AG04450 (cell line): ENCODE measurements at regions not wholly inside any gene's neighbourhood (a gene's known extent, or its start where the extent isn't known, plus 50 kb on each side); places are given as distances from the start of the nearest gene placed in this dataset.

ENCODE experiments used
- CTCF ChIA-PET: fragments of 300-600, 350-600 bp; formaldehyde crosslinking; extraction: SDS; loops from one replicate; lab custom pipeline; 2022; ENCODE audit warnings: antibody characterized with exemption, inconsistent platforms; lab: Charles Lee
- POLR2A ChIA-PET: fragments of 350-600 bp; formaldehyde crosslinking; extraction: SDS; loops from one replicate; lab custom pipeline; 2021; ENCODE audit warnings: antibody characterized with exemption, inconsistent platforms; lab: Yijun Ruan, JAX
- DNase-seq: peaks from one replicate; pipeline ENCODE4 v3.0.0-alpha.2; 2011; ENCODE audit warnings: low read depth, low spot score
- H3K27ac ChIP-seq: one replicate; pipeline ENCODE4 v1.5.1; 2012; ENCODE audit warnings: low read depth, low read length, control low read depth
- H3K27me3 ChIP-seq: one replicate; pipeline ENCODE4 v1.6.0; 2012; ENCODE audit warnings: low read length; ENCODE audit not compliant: control insufficient read depth, insufficient read depth
- H3K4me3 ChIP-seq: 2 replicates; pipeline ENCODE4 v1.5.1; 2011; ENCODE audit warnings: mild to moderate bottlenecking, low read depth, low read length, control low read depth
- H3K9me3 ChIP-seq: 2 replicates; pipeline ENCODE4 v1.5.1; 2012; ENCODE audit warnings: low read length; ENCODE audit not compliant: control insufficient read depth, insufficient read depth
- TF ChIP-seq, protein P1 (sequence below): IDR thresholded peaks from 2 replicates; pipeline ENCODE4 v1.5.1; 2011; ENCODE audit warnings: low read depth, low read length, control low read depth, inconsistent platforms

DNA sequence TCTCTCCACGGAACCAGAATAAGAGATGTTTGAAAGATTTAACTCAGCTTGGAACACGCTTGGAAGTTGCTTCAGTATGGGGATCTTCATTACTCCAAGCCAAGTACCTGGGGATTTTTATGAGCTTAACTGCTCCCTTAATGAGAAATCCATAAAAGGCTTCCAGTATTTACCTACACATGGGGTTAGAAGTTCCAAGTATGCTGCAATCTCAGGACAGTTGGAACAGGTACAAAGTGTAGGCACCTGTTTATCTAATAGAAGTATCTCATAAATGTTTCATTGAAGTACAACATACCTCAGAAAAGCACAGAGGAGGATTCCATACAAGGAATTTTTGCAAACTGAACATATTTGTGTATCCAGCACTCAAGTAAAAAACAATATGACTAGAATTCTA, 161.6 kb upstream of the PIRT start:
- peaks cover 49% of the 10 kb centered on the region for H3K9me3 ChIP-seq
- CTCF ChIA-PET = no interaction called here
- no peak overlapping the region for H3K4me3 ChIP-seq
- TF ChIP-seq, protein P1, sequence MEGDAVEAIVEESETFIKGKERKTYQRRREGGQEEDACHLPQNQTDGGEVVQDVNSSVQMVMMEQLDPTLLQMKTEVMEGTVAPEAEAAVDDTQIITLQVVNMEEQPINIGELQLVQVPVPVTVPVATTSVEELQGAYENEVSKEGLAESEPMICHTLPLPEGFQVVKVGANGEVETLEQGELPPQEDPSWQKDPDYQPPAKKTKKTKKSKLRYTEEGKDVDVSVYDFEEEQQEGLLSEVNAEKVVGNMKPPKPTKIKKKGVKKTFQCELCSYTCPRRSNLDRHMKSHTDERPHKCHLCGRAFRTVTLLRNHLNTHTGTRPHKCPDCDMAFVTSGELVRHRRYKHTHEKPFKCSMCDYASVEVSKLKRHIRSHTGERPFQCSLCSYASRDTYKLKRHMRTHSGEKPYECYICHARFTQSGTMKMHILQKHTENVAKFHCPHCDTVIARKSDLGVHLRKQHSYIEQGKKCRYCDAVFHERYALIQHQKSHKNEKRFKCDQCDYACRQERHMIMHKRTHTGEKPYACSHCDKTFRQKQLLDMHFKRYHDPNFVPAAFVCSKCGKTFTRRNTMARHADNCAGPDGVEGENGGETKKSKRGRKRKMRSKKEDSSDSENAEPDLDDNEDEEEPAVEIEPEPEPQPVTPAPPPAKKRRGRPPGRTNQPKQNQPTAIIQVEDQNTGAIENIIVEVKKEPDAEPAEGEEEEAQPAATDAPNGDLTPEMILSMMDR = no peak
- DNase-seq = no peak
- H3K27ac ChIP-seq = no peak overlapping the region
- POLR2A ChIA-PET = no interaction called here
- H3K27me3 ChIP-seq = no peaks in the 10 kb centered on the region

DNA sequence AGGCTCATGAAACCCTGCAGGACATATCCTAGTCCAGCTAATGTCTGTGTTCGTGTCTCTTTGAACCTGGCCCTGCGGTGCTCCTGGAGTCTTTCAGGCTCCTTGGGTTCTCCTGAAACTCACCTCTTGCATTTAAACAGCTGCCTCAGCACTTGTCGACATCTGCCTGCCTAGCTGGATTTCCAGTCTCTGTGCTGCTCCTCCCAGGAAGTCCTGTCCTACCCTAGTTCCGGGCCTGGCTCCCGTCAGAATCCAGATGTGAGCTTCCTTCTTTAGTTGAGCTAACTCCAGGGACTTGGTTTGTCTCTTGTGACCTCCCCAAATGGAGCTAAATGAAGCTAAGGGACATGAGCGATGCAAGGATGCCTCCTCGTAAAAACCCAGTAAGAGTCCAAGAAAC, 155.2 kb upstream of the PIRT start:
- Histone ChIP-seq H3K4me3 (no peak overlapping the region), H3K27ac (no peak overlapping the region), H3K27me3 (no peaks in the 10 kb centered on the region), H3K9me3 (peaks cover 65% of the 10 kb centered on the region)
- ChIA-PET POLR2A (no interaction called here), CTCF (no interaction called here)
- no peak for DNase-seq
- TF ChIP-seq, protein P1 = no peak

- TF ChIP-seq, protein P1 = no peak
- ChIA-PET POLR2A (no interaction called here), CTCF (no interaction called here)
- H3K27ac ChIP-seq = no peak overlapping the region
- H3K4me3 ChIP-seq = no peak overlapping the region
- peaks cover 59% of the 10 kb centered on the region for H3K9me3 ChIP-seq
- no peak for DNase-seq
- no peaks in the 10 kb centered on the region for H3K27me3 ChIP-seq
These were observed 154.4 kb upstream of the PIRT start for GRCh38 chr17:10992106-10992880.

- H3K27ac ChIP-seq = no peak overlapping the region
- ChIA-PET CTCF (no interaction called here), POLR2A (no interaction called here)
- H3K4me3 ChIP-seq = no peak overlapping the region
- TF ChIP-seq, protein P1 = no peak
- no peak for DNase-seq
- H3K9me3 ChIP-seq = peaks cover 37% of the 10 kb centered on the region
- no peaks in the 10 kb centered on the region for H3K27me3 ChIP-seq
These were observed 149.9 kb upstream of the PIRT start for GRCh38 chr17:10987786-10988185.

GRCh38 chr17:10984220-10984619, 146.3 kb upstream of the PIRT start:
- no peak for DNase-seq
- TF ChIP-seq, protein P1 = no peak
- Histone ChIP-seq H3K9me3 (peaks cover 41% of the 10 kb centered on the region), H3K4me3 (no peak overlapping the region), H3K27ac (no peak overlapping the region), H3K27me3 (no peaks in the 10 kb centered on the region)
- CTCF ChIA-PET = no interaction called here
- POLR2A ChIA-PET = no interaction called here
